ENCODE measurements at regions not wholly inside any gene's neighbourhood (a gene's known extent, or its start where the extent isn't known, plus 50 kb on each side); places are given as distances from the start of the nearest gene placed in this dataset.
"Not testable (repeated sequence)": the region's sequence is repeated elsewhere in the genome, so short reads cannot be mapped to it uniquely, and the experiment has no call there.

DNA sequence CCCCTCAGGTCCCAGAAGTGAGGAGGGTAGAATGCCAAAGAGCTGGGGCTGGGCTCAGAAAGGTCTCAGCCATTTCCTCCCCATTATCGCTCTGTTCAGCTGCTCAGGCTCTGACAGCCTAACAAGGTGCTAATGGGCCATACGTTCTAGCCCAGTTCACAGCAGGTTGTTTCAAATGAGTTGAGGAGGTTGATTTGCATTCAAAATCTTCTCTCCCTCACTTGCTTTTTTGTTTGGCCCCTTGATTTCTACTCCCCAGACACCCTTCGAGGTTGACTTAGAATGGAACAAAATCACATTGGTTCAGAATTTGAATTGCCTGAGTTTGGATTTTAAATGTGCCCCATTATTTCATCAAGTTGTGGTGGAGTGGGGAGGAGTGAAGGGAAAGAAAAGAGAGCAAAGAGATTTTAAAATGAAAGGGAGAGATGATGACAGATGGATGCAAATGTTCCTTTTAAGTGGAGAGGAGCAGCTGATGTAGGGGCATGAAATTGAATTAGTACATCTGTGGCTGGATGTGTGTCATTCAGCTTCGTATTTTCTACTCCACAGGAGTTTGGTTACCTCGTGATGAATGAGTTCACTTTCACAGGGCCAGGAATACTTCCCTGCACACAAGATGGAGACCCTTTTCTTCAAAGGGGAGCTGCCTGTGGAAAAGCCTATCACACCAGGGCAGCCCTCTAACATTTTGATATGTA is 425.8 kb upstream of the CAMK1G start:
- DNase-seq, result no peak

DNA sequence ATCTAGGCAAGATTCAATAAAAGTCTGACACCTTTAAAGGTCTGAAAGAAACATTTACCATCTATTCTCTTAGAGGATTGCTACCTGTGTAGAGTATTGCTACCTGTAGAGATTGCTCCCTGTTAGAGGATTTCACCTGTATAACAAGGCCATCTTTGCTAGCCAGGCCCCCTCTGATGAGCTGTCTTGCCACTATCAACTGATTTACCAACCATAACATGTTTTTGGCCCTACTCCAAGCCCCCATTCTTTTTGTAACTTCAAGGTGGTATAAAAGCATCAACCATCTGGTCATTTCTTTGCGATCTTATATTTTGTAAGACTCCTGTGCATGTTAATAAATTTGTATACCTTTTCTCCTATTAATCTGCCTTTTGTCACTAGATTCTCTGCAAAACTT is 424.7 kb upstream of the CAMK1G start:
- DNase-seq, result no peak

DNA sequence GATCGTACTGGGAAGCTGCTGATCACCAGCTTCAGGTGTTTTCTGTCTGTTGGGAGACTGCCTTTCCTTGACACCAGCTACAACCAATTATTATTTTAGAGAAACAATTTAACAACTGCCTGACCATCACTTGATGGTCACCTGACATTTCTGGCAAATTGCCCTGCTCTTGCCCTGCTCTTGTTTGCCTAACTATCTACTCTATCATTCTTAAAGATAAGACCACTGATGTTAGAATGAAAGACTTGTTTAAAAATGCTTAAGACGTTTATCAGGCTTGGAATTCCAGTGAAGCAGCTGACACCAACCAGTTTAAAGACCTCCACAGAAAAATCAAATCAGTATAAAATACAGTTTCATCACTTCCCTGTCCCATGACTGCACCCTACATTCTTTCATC is 423.3 kb upstream of the CAMK1G start:
- no peak for DNase-seq

DNA sequence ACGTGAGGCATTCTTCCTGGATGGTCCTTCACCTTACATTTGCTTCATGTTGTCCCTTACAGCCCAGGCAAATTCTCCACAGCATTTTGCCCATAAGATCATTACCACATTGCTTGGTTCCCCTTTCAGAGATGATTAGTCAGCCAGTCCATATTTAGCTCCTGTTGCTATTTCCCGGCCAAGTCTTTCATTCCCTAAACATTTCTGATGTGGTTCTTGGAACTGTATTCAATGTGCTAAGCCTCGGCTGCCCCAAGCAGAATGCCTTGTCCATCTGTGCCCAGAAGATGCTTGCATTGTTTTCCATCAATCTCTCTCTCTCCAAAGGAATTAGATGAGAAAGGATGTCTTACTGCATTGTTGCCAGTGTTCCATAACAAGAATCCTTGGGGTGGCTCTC is 420.9 kb upstream of the CAMK1G start:
- DNase-seq, result no peak

DNA sequence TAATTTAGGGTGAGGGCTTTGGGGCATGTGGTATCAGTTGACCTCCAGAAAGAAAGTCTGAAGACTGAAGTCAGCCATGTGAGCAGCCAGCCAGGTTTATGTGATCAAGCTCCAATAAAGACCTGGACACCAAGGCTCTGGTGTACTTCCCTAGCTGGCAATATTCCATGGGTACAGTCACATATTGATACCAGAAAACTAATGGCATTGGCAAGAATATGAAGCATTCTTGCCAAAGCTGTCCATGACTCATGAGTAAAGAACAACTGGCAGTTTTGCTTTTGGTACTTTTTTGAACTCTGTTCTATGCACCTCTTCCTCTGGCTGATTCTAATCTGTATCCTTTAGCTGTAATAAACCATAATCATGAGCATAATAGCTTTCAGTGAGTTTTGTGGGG is 415.3 kb upstream of the CAMK1G start:
- DNase-seq, result no peak

DNA sequence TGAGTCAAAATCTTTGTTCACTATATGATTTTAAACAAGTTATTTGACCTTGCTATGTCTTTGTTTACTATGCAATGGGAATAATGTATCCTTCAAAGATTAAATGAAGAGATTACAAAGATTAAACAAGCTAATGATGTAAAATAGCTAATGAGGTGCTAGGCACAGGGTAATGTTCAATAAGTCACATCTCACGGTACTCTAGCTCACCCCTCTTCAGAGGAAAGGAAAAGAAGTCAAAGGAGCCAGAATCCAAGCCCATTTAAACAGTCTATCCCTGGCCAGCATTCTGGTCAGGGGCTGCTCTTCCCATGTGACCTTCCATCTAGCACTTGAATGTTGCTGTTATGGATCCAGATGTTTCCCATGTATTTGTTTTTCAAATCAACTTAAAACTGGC is 412.4 kb upstream of the CAMK1G start:
- no peak for DNase-seq

DNA sequence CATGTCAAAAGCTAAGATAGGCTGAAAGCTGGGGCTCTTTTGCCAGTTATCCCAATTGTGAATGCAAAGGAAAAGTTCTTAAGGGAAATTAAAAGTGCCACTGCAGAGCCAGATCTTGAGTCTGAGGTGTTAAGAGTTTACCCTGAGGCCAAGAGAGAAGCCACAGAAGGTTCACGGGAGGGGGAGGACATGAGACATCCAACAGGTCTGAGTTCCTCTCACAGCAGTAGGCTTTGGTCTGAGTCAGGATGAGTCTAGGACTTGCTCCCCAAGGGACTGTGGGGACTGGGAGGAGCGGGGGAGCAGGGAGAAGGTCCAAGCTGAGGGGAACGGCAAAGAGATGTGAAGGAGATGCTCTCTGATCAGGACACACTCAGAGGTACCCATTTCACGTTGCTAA is 411.2 kb upstream of the CAMK1G start:
- no peak for DNase-seq

DNA sequence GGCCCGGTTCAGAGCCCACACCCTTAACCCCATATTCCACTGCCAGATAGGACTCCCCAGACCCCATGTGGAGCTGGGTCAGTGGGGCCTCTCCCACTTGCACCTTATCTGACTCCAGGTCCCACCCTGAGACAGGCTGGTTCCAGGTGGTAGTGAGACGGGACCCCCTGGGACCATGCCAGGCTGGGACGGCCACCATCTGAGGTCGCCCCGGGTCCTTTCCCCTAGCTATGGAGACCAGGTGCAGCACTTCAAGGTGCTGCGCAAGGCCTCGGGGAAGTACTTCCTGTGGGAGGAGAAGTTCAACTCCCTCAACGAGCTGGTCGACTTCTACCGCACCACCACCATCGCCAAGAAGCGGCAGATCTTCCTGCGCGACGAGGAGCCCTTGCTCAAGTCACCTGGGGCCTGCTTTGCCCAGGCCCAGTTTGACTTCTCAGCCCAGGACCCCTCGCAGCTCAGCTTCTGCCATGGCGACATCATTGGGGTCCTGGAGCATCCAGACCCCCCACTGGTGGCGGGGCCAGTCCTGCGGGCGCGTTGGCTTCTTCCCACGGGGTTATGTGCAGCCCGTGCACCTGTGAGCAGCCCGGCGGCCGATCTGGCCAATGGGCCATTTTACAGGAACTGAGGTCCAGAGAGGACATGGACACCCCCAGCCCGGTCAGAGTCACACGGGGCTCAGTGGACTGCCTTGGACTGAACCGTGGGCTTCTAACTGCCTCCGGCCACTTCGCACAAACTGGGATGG is 410.5 kb upstream of the CAMK1G start:
- DNase-seq, result not testable (repeated sequence)

DNA sequence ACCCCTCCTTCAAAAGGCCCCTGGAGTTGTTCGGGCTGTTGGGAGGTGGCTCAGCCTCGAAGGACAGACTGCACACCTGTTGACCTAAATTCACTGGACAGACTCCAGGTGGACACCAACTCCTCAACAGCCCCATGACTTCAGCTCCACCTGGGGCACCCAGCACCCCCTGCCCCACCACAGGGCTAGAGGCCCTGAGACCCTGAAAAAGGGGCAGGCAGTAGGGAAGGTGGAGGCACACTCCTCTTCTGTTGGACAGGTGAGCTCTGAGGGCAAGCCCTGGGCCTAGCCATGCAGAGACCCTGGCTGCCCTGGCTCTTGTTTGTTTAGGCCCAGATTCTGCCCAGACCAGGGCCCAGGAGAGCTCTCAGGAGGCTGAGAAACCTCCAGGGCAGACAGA is 409.7 kb upstream of the CAMK1G start:
- DNase-seq, result not testable (repeated sequence)

DNA sequence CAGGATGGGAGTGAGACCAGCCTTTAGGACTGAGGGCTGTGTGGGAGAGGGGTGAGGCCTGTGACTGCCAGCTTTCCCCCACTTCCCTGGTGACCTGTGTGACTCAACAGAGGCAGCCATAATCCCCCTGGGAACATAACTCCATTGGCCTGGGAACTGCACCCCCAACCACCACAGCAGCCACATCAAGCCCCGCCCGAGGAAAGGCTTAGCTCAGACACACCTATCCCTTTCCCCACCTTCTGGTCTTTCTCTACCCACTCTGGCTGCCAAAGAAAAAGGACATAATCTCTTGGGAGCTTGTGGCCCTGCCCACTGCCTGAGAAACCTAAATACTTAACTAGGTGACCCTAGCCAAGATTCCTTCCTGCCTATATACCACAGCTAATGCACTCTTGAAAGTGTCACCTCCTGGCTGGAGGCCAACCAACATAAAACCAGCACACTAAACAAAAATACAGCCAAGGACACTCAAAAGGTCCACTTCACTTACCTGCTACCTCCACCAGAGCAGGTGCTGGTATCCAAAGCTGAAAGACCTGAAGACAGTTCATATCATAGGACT is 406.6 kb upstream of the CAMK1G start:
- no peak for DNase-seq

DNA sequence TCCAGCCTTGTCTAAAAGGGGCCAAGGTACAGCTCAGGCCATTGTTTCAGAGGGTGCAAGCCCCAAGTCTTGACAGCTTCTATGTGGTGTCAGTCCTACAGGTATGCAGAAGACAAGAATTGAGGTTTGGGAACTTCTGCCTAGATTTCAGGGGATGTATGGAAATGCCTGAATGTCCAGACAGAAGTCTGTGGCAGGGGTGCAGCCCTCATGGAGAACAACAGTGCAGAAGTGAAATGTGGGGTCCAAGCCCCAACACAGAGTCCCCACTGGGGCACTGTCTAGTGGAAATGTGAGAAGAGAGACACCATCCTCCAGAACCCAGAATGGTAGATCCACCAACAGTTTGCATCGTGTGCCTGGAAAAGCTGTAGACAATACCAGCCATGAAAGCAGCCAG is 400.3 kb upstream of the CAMK1G start:
- DNase-seq, result no peak

DNA sequence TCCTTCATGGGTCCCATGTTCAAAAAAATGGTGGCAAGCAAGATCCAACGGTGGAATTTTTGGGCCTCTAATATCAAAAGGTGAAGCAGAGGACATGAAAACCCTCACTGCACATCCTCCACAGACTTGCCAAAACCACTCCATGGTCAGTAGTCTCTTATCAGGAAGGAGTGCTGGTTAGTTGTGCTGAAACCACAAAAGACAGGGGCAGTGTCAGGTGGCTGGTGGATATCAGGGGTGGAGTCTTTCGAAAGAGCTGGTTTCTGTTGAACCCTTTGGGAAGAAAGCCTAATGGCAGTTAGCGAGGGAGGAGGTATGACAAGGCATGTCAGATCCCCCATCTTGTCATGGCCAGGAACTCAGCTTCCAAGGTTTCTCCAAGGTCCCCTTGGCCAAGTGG is 395.9 kb upstream of the CAMK1G start:
- no peak for DNase-seq

DNA sequence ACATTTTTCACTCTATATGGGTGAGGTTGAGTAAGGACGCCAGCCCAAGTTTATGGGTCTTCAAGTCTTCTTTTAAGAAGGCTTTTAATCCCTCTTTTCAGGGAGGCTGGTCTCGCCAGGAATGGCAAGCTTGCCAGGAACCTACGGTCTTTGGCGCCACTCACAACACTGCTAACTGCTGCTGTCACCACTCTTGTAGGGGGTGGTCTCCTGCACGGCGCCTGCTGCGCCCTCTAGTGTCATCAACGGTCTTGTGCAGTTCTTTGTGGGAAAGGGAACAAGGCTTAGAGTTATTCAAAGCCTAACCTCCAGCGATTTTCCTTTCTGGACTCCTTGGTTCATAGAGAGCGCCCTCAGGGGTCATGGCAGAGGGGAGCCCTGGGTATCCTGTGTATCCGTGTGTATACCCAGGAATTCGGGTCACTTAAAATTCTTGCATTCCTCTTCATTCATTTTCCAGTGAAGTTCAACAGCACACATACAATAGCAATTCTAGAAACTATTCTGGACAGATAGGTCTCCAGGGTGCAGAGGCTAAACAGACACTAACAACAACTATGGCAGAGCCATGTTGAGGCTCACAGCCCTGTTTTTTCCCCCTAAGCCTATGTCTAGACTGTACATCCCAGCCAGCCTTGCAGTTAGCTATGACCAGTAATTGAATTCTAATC is 392.8 kb upstream of the CAMK1G start:
- DNase-seq, result peak in 1 of 2 experiments; percentile 0

DNA sequence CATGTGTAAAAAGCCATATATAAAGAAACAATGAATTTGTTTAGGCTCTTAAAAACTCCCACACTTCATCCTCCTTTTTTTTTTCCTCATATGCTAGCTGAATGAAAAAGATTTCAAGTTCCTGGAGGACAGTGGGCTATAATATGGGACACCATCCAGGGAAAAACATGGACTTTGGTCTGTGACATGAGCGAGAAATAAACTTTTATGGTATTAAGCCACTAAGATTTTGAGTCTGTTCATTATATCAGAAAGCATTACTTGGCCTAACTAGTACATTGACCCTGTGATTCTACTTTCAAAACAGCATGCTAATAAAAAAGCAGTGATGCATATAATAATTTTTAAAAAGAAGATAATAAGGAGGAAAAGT is 392.3 kb upstream of the CAMK1G start:
- no peak for DNase-seq

DNA sequence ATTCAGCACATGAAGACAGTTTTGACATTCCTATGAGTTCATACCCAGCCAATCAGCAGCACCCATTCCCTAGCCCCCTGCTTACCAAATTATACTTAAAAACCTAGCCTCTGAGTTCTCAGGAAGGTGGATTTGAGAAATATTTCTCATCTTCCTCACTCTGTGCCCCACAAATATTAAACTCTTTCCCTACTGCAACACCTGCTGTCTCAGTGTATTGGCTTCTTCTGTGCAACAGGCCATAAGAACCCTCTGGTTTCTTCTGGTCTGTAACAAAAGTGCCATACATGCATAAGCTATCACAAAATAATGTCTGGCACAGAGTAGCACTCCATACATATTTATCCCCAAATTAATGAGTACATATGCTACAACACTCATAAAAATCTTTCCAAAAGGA is 387.4 kb upstream of the CAMK1G start:
- DNase-seq, result no peak

DNA sequence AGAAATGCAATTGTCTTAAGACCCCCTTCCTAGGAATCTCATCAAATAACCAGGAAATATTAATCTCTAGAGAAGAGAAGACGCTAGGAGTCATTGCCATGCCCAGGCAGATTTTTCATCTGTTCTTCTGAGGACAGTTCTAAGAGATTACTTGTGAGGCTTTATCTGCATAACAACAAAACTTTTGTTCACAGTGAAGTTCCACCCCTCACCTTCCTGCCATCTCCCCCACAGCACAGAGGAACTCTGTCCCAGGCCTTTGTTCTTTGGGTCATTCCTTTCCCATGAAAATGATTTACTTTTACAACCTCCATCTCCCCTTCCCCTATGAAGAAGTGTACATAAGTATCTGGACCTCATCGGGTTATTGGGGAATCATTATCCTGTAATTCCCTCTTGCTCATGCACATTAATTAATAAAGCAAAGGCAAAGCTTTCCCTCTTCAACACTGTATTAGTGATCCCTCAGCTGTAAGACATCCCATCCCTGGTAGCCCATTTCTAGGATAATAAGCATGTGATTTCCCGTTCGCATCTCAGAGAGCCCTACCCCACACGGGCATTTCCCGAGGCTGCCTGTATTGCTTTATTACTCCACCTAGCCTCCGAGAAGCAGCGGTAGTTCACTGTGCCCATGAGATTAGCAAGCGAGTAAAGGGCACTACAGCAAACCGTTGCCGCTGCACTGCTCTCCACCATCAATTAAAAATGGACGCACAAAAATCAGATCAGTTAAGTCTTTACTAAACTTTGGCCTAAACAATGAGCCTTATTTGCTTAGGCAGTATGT is 384.4 kb upstream of the CAMK1G start:
- DNase-seq, result no peak

DNA sequence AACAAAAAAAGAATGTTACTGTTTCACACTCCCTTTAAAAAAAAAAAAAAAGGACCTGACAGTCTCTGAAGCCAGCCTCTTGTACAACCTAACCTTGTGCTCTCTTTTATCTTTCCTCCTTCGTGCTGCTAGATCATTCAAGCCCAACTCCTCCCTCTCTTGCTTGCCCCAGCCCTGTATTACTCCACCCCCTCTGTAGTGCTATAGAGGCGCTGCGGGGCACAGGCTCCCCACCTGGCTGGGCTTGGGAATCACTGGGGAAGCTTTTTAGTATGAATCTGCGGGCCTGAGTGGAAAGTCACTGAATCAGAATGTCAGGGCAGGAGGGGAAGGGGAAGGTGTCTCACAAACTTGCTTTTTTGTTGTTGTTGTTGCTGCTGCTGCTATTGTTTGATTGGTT is 383.7 kb upstream of the CAMK1G start:
- DNase-seq, result no peak

DNA sequence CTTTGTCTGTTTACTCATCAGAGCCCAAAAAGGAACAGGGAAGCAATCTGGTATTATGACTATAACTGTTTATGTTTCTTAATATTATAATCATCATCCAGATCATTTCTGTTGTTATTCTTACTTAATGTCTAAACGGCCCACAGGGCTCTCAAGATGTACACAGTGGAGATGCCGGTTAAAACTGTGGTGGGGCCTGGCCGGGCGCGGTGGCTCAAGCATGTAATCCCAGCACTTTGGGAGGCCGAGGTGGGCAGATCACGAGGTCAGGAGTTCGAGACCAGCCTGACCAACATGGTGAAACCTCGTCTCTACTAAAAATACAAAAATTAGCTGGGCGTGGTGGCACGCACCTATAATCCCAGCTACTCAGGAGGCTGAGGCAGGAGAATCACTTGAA is 381.2 kb upstream of the CAMK1G start:
- not testable (repeated sequence) for DNase-seq

DNA sequence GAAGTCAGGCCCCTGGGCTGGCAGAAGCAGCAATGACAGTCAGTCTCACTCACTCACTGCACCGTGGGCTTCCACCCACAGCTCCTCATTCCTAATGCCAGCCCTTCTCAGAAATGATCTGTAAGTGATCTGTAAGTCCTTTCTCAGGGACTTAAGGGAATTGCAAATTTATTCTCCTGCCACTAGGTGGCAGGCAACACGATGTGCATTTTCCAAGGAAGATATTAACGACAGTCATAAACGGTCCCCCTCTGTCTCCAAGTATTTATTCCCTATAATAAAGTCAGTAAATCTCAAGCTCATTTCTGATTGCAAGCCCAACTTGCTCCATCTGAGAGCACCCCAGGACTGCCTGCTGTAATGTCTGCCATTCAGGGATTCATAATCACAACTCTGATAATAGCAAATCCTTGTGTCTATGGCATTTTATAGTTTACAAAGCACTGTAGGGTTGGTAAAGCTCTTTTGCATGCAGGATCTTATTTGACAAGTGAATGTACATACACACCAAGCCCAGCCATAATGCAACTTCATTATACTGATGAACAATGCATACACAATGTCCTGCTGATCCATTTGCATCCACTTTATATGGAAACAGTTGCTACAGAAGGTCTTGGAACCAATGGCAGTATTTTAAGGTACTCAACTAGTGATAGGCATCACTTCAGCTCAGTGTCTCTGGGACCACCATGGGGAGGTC is 380.5 kb upstream of the CAMK1G start:
- peak in 1 of 2 experiments; percentile 10 for DNase-seq

DNA sequence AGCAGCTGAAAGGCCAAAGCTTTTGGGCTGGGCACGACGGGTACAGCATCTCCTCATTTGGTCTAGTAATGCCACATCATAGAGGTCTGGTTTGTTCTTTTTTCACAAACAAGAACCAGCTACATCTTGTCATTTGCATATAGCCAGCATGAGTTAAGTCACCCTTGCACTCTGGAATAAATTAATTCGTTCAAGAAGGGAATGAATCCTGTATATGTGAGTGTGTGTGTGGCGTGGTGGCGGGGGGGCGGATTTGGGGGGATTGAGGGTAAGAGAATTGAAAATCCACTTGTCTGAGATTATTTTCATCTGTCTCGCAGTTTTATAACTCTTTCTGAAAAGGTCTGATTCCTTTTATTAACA is 380.0 kb upstream of the CAMK1G start:
- no peak for DNase-seq

DNA sequence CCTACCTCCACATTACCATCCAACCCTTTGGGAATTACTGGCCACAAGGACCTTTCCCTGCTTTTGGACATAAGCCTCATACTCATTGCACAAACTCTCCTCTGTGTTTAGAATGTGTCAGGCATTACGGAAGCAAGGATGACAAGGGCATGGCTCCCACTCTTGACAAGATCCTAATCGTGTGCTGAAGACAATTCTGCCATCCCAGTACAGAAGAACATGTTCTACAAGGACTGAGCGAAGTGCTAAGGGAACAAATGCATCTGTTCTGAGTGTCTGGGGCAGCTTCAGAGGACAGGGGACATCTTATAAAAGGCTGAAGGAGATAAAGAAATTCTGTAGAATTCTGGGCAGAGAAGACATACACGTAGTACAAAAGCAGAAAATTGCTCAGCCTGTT is 378.5 kb upstream of the CAMK1G start:
- no peak for DNase-seq

DNA sequence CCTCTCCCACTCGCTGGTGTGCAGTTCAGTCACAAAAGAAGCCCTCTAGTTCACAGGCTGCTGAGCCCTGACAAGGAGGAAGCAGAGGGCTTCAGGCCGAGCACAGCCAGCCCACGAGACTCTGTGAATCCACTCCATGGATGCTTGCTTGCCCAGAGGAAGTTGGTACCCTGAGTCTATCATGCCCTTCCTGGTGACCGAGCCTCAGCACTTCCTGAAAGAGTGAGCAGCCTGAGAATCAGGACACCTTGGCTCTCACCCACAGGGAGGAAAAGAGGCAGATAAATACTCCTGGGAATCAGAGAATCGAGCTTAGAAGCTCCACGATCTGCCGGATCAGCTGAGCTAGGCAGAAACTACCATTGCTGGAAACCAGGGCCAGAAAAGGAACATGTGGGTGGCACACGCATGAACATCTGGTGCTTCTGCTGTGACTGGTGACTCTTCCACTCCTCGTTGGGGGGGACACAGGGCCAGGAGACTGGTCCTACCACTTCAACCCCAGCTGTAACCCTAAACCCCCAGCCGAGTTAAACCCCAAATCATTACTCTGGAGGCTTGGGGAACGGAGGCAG is 376.3 kb upstream of the CAMK1G start:
- no peak for DNase-seq

Measured in AML-193 (cell line).